SK-N-MC (cell line): ENCODE measurements at regions not wholly inside any gene's neighbourhood (a gene's known extent, or its start where the extent isn't known, plus 50 kb on each side); places are given as distances from the start of the nearest gene placed in this dataset.

Experiments used
- DNase-seq: peaks from one replicate; pipeline ENCODE4 v3.0.0-alpha.2; 2011; ENCODE audit warnings: low read depth, low spot score
- H3K27ac ChIP-seq: fragments of 200-600 bp; sonication (generic); 2 replicates; pipeline ENCODE4 v1.5.1; 2016; ENCODE audit warnings: mixed run types
- H3K36me3 ChIP-seq: fragments of 200-600 bp; sonication (generic); 2 replicates; pipeline ENCODE4 v1.6.1; 2017; ENCODE audit warnings: antibody characterized with exemption, low read length, mixed read lengths; ENCODE audit not compliant: insufficient read depth
- H3K4me3 ChIP-seq: fragments of 200-600 bp; sonication (generic); 2 replicates; pipeline ENCODE4 v1.5.1; 2016
- H3K9ac ChIP-seq: fragments of 200-600 bp; sonication (generic); 2 replicates; pipeline ENCODE4 v1.8.0; 2017; ENCODE audit warnings: mixed run types, mixed read lengths; ENCODE audit not compliant: insufficient read length
- H3K9me3 ChIP-seq: fragments of 200-600 bp; sonication (generic); 2 replicates; pipeline ENCODE4 v1.6.1; 2017; ENCODE audit warnings: low read depth, mild to moderate bottlenecking, antibody characterized with exemption, low read length, moderate library complexity, mixed read lengths
- EZH2 ChIP-seq: fragments of 200-600 bp; sonication (generic); IDR thresholded peaks from one replicate; pipeline ENCODE4 v1.6.1; 2017; ENCODE audit warnings: antibody characterized with exemption
- FOXP2 ChIP-seq: optimal IDR thresholded peaks from 2 replicates; pipeline ENCODE3; 2011; ENCODE audit warnings: mild to moderate bottlenecking, moderate library complexity; ENCODE audit not compliant: insufficient read depth; ENCODE audit errors: extremely low read length, control extremely low read depth
- POLR2AphosphoS5 ChIP-seq: IDR thresholded peaks from 2 replicates; pipeline ENCODE4 v1.6.1; 2012; ENCODE audit warnings: mild to moderate bottlenecking, low read depth, low read length, borderline replicate concordance

- Histone ChIP-seq H3K9me3 (no peaks in the 10 kb centered on the region), H3K27ac (no peak overlapping the region), H3K36me3 (no peaks in the 10 kb centered on the region), H3K9ac (no peak overlapping the region), H3K4me3 (no peak overlapping the region)
- TF ChIP-seq EZH2 (no peak), FOXP2 (no peak), POLR2AphosphoS5 (no peak)
- no peak for DNase-seq
Measured at GRCh38 chr2:8489751-8490150, 192.1 kb upstream of the ID2 start.

GRCh38 chr2:8490166-8490721 is 191.6 kb upstream of the ID2 start:
- Histone ChIP-seq H3K4me3 (no peak overlapping the region), H3K9ac (no peak overlapping the region), H3K27ac (no peak overlapping the region), H3K9me3 (no peaks in the 10 kb centered on the region), H3K36me3 (no peaks in the 10 kb centered on the region)
- DNase-seq: no peak
- no peak for TF ChIP-seq EZH2
- no peak for TF ChIP-seq FOXP2
- no peak for TF ChIP-seq POLR2AphosphoS5

GRCh38 chr2:8491296-8492027 is 190.4 kb upstream of the ID2 start:
- Histone ChIP-seq H3K36me3 (no peaks in the 10 kb centered on the region), H3K9ac (no peak overlapping the region)
- DNase-seq: no peak

GRCh38 chr2:8494151-8494550 is 187.7 kb upstream of the ID2 start:
- no peak overlapping the region for H3K4me3 ChIP-seq
- no peak for DNase-seq
- H3K27ac ChIP-seq: no peak overlapping the region
- no peaks in the 10 kb centered on the region for H3K36me3 ChIP-seq
- H3K9ac ChIP-seq: no peak overlapping the region
- H3K9me3 ChIP-seq: no peaks in the 10 kb centered on the region
- TF ChIP-seq EZH2 (no peak), POLR2AphosphoS5 (no peak), FOXP2 (no peak)

More at GRCh38 chr2:8491296-8492027, 190.4 kb upstream of the ID2 start:
- no peak for TF ChIP-seq EZH2
- TF ChIP-seq FOXP2: no peak
- no peak for TF ChIP-seq POLR2AphosphoS5
- H3K4me3 ChIP-seq: no peak overlapping the region
- H3K9me3 ChIP-seq: no peaks in the 10 kb centered on the region
- H3K27ac ChIP-seq: no peak overlapping the region

- H3K9me3 ChIP-seq: no peaks in the 10 kb centered on the region
- no peaks in the 10 kb centered on the region for H3K36me3 ChIP-seq
- no peak for DNase-seq
- no peak overlapping the region for H3K27ac ChIP-seq
- H3K9ac ChIP-seq: no peak overlapping the region
- TF ChIP-seq EZH2 (no peak), FOXP2 (no peak), POLR2AphosphoS5 (no peak)
- no peak overlapping the region for H3K4me3 ChIP-seq
Measured at GRCh38 chr2:8494589-8494988, 187.3 kb upstream of the ID2 start.

GRCh38 chr2:8495189-8495989 is 186.5 kb upstream of the ID2 start:
- H3K27ac ChIP-seq: no peak overlapping the region
- no peaks in the 10 kb centered on the region for H3K9me3 ChIP-seq
- H3K9ac ChIP-seq: no peak overlapping the region
- no peak for DNase-seq
- no peak overlapping the region for H3K4me3 ChIP-seq
- TF ChIP-seq FOXP2: no peak
- TF ChIP-seq POLR2AphosphoS5: no peak
- no peak for TF ChIP-seq EZH2
- H3K36me3 ChIP-seq: no peaks in the 10 kb centered on the region

- Histone ChIP-seq H3K4me3 (no peak overlapping the region), H3K27ac (no peak overlapping the region)
- TF ChIP-seq EZH2 (no peak), FOXP2 (no peak), POLR2AphosphoS5 (no peak)
Measured at GRCh38 chr2:8496079-8496478, 185.8 kb upstream of the ID2 start.

GRCh38 chr2:8496617-8497016 is 185.2 kb upstream of the ID2 start:
- no peak for DNase-seq
- Histone ChIP-seq H3K36me3 (no peaks in the 10 kb centered on the region), H3K27ac (no peak overlapping the region), H3K9ac (no peak overlapping the region), H3K4me3 (no peak overlapping the region), H3K9me3 (no peaks in the 10 kb centered on the region)
- TF ChIP-seq FOXP2: no peak
- no peak for TF ChIP-seq POLR2AphosphoS5
- no peak for TF ChIP-seq EZH2

More at GRCh38 chr2:8496079-8496478, 185.8 kb upstream of the ID2 start:
- no peaks in the 10 kb centered on the region for H3K36me3 ChIP-seq
- DNase-seq: no peak
- no peak overlapping the region for H3K9ac ChIP-seq
- H3K9me3 ChIP-seq: no peaks in the 10 kb centered on the region
